Stimulated activated CD4-positive, alpha-beta T cell treated with anti-CD3 and anti-CD28 coated beads, Interleukin-1b, Interleukin-23, amount 100 ng/mL, for 4 hours (primary cell): ENCODE measurements at regions not wholly inside any gene's neighbourhood (a gene's known extent, or its start where the extent isn't known, plus 50 kb on each side); places are given as distances from the start of the nearest gene placed in this dataset.
"Not testable (repeated sequence)": the region's sequence is repeated elsewhere in the genome, so short reads cannot be mapped to it uniquely, and the experiment has no call there.

Experiments
- DNase-seq, 2 donors: peaks; one replicate each; pipeline ENCODE4 v3.0.0-alpha.2; 2020; ENCODE audit warnings: low read depth in 2 of 2

- no peak for DNase-seq
Observed at GRCh38 chr22:49697047-49697446, 130.6 kb downstream of the BRD1 start.

- no peak for DNase-seq
Observed at GRCh38 chr22:49694462-49695260, 133.0 kb downstream of the BRD1 start.

GRCh38 chr22:49693848-49694247 is 133.8 kb downstream of the BRD1 start:
- DNase-seq = no peak

GRCh38 chr22:49693416-49693815 is 134.3 kb downstream of the BRD1 start:
- no peak for DNase-seq

GRCh38 chr22:49692499-49693225 is 135.0 kb downstream of the BRD1 start:
- no peak for DNase-seq

GRCh38 chr22:49691256-49691655 is 136.4 kb downstream of the BRD1 start:
- no peak for DNase-seq

- no peak for DNase-seq
Observed at GRCh38 chr22:49690454-49690853, 137.2 kb downstream of the BRD1 start.

- no peak for DNase-seq
Observed at GRCh38 chr22:49689858-49690257, 137.8 kb downstream of the BRD1 start.

GRCh38 chr22:49689255-49689770 is 138.4 kb downstream of the BRD1 start:
- DNase-seq = no peak

GRCh38 chr22:49688516-49689254 is 139.0 kb downstream of the BRD1 start:
- no peak for DNase-seq

GRCh38 chr22:49687786-49688515 is 139.7 kb downstream of the BRD1 start:
- DNase-seq = no peak

GRCh38 chr22:49687333-49687732 is 140.3 kb downstream of the BRD1 start:
- DNase-seq = no peak

GRCh38 chr22:49686495-49687219 is 141.0 kb downstream of the BRD1 start:
- no peak for DNase-seq

GRCh38 chr22:49685686-49686085 is 142.0 kb downstream of the BRD1 start:
- no peak for DNase-seq

- no peak for DNase-seq
Observed at GRCh38 chr22:49685116-49685515, 142.6 kb downstream of the BRD1 start.

GRCh38 chr22:49683032-49683431 is 144.6 kb downstream of the BRD1 start:
- DNase-seq = no peak

GRCh38 chr22:49680819-49681218 is 146.9 kb downstream of the BRD1 start:
- not testable (repeated sequence) for DNase-seq

- no peak for DNase-seq
Observed at GRCh38 chr22:49678842-49679170, 148.9 kb downstream of the BRD1 start.

GRCh38 chr22:49678137-49678841 is 149.4 kb downstream of the BRD1 start:
- DNase-seq = no peak

GRCh38 chr22:49677495-49677889 is 150.2 kb downstream of the BRD1 start:
- DNase-seq = no peak
